B cell (primary cell): ENCODE measurements at regions not wholly inside any gene's neighbourhood (a gene's known extent, or its start where the extent isn't known, plus 50 kb on each side); places are given as distances from the start of the nearest gene placed in this dataset.

Experiments used
- ATAC-seq: fragments of 200-7000 bp; cut with Tn5 transposase; one replicate; pipeline ENCODE4 v1.10.0; 2021; ENCODE audit warnings: low read depth, mild to moderate bottlenecking, moderate number of reproducible peaks, moderate library complexity
- CTCF ChIA-PET: fragments of 350-600 bp; sonication (Branson Sonifier 250); formaldehyde crosslinking; loops from one replicate; lab custom pipeline; 2021; ENCODE audit warnings: antibody characterized with exemption, inconsistent platforms; lab: Charles Lee
- POLR2A ChIA-PET: fragments of 350-600 bp; sonication (Branson Sonifier 250); formaldehyde crosslinking; loops from one replicate; lab custom pipeline; 2021; ENCODE audit warnings: antibody characterized with exemption; lab: Charles Lee
- DNase-seq: peaks from one replicate; pipeline ENCODE4 v3.0.0; 2013
- H2AFZ ChIP-seq: 2 replicates; pipeline ENCODE4 v1.6.1; 2012; ENCODE audit warnings: mild to moderate bottlenecking, low read depth, low read length; ENCODE audit not compliant: insufficient read depth, poor library complexity, severe bottlenecking
- H3K27ac ChIP-seq, 2 donors: 1 replicate in 1 of 2; 2 replicates in 1 of 2; pipeline ENCODE4 v1.5.1; 2012 to 2013; ENCODE audit warnings: low read length in 2 of 2, mild to moderate bottlenecking in 2 of 2, moderate library complexity in 1 of 2
- H3K27me3 ChIP-seq, 4 experiments: fragments of 200-600 bp in 1 of 4; sonication (generic) in 1 of 4; replicated peaks in 1 of 4; 1 replicate in 2 of 4; 2 replicates in 2 of 4; pipeline versions ENCODE4 v1.6.1 to v1.7.0; 2013 to 2016; ENCODE audit warnings: low read length in 3 of 4, mild to moderate bottlenecking in 2 of 4, mixed read lengths in 1 of 4, moderate library complexity in 1 of 4; ENCODE audit not compliant: insufficient read depth in 4 of 4, control insufficient read depth in 3 of 4; ENCODE audit errors: control extremely low read depth in 1 of 4
- H3K36me3 ChIP-seq, 2 experiments: replicated peaks in 1 of 2; 1 replicate in 1 of 2; 2 replicates in 1 of 2; pipeline versions ENCODE4 v1.6.1 to v1.7.1; 2013; ENCODE audit warnings: low read length in 1 of 2; ENCODE audit not compliant: insufficient read depth in 2 of 2, control insufficient read depth in 1 of 2; ENCODE audit errors: control extremely low read depth in 1 of 2, extremely low read depth in 1 of 2
- H3K4me1 ChIP-seq, 2 donors: fragments of 200-600 bp in 1 of 2; sonication (generic) in 1 of 2; 1 replicate in 1 of 2; 2 replicates in 1 of 2; pipeline versions ENCODE4 v1.5.1 to v1.6.1; 2013 to 2017; ENCODE audit warnings: low read length in 2 of 2; ENCODE audit not compliant: control insufficient read depth in 2 of 2, insufficient read depth in 2 of 2
- H3K4me2 ChIP-seq: replicated peaks from 2 replicates; pipeline ENCODE3; 2012; ENCODE audit warnings: mild to moderate bottlenecking, low read depth, low read length; ENCODE audit not compliant: poor library complexity, severe bottlenecking
- H3K4me3 ChIP-seq, 5 experiments: fragments of 200-600 bp in 1 of 5; sonication (generic) in 1 of 5; 1 replicate in 3 of 5; 2 replicates in 2 of 5; pipeline versions ENCODE4 v1.5.1 to v1.7.0; 2011 to 2016; ENCODE audit warnings: low read length in 4 of 5, mild to moderate bottlenecking in 4 of 5, low read depth in 2 of 5, control low read depth in 1 of 5, moderate library complexity in 1 of 5; ENCODE audit not compliant: insufficient read depth in 1 of 5; ENCODE audit errors: control extremely low read depth in 1 of 5, extremely low read depth in 1 of 5
- H3K79me2 ChIP-seq: fragments of 200-600 bp; sonication (generic); one replicate; pipeline ENCODE4 v1.6.0; 2016; ENCODE audit warnings: low read length; ENCODE audit not compliant: control insufficient read depth, insufficient read depth
- H3K9ac ChIP-seq: fragments of 200-600 bp; sonication (generic); 2 replicates; pipeline ENCODE4 v1.6.1; 2017; ENCODE audit warnings: mild to moderate bottlenecking, low read length, moderate library complexity
- H3K9me3 ChIP-seq, 3 donors: one replicate each; pipeline versions ENCODE4 v1.6.1 to v1.7.1; 2013; ENCODE audit warnings: low read length in 2 of 3; ENCODE audit not compliant: control insufficient read depth in 2 of 3, insufficient read depth in 1 of 3; ENCODE audit errors: control extremely low read depth in 1 of 3
- H4K20me1 ChIP-seq: 2 replicates; pipeline ENCODE4 v1.6.0; 2012; ENCODE audit warnings: mild to moderate bottlenecking, low read length; ENCODE audit not compliant: insufficient read depth, control insufficient read depth, poor library complexity, severe bottlenecking
- H3K27ac Mint-ChIP-seq: one replicate; pipeline ENCODE4 v1.8.0; 2021; ENCODE audit warnings: mixed read lengths
- H3K27me3 Mint-ChIP-seq: one replicate; pipeline ENCODE4 v1.8.0; 2021; ENCODE audit warnings: mixed read lengths
- H3K4me1 Mint-ChIP-seq: one replicate; pipeline ENCODE4 v1.8.0; 2021; ENCODE audit warnings: mixed read lengths
- H3K4me3 Mint-ChIP-seq: one replicate; pipeline ENCODE4 v1.8.0; 2021; ENCODE audit warnings: mixed read lengths
- H3K9me3 Mint-ChIP-seq: one replicate; pipeline ENCODE4 v1.8.0; 2022; ENCODE audit warnings: mixed read lengths; ENCODE audit not compliant: insufficient read depth
- EZH2 ChIP-seq: IDR thresholded peaks from 2 replicates; pipeline ENCODE4 v1.6.1; 2012; ENCODE audit warnings: borderline replicate concordance, low read depth, mild to moderate bottlenecking, moderate library complexity, low read length; ENCODE audit not compliant: insufficient read depth, poor library complexity, severe bottlenecking
- WGBS: methylation state at CpG from one replicate; pipeline ENCODE4 v1.1.5; 2013; ENCODE audit warnings: missing lambda C conversion rate; ENCODE audit not compliant: insufficient coverage; 5-methylcytosine and 5-hydroxymethylcytosine counted together
- intact Hi-C: fragments of 100-400 bp; cut with micrococcal nuclease; formaldehyde crosslinking; loops from one replicate; pipeline ENCODE4 v1.10.0; 2022
- TF ChIP-seq, protein P1 (sequence below): fragments of 200-600 bp; IDR thresholded peaks from one replicate; pipeline ENCODE4 v1.8.0; 2022; ENCODE audit warnings: antibody characterized with exemption, mild to moderate bottlenecking

DNA sequence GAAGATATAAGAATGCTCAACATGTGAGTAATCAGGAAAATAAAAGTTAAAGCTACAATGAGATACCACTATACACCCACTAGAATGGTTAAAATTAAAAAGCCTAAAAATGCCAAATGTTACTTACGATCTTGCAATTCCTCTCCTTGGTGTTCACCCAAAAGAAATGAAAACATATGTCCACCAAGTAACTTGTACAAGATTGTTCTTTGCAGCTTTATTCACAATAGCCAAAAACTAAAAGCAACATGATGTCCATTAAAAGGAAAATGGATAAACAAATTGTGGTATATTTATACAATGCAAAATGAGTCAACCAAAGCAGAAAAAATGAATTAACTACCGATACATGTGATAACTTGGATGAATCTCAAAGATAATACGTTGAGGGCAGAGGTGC lies 301.6 kb upstream of the THBS1 start:
- Histone ChIP-seq H4K20me1 (no peaks in the 10 kb centered on the region), H3K4me1 (no peaks in the 10 kb centered on the region), H3K4me3 (no peak overlapping the region), H3K9ac (no peak overlapping the region), H2AFZ (no peak overlapping the region), H3K9me3 (peaks cover 0 to 3% (median 0%) of the 10 kb centered on the region in 3 donors), H3K36me3 (no peaks in the 10 kb centered on the region), H3K27me3 (peaks cover 0 to 2% (median 0%) of the 10 kb centered on the region in 4 experiments), H3K4me2 (no peak overlapping the region), H3K79me2 (no peaks in the 10 kb centered on the region), H3K27ac (no peak overlapping the region)
- no CpG with 5 or more reads among the region's 3 CpGs for WGBS
- ATAC-seq (no peak), DNase-seq (no peak)
- no peaks in the 10 kb centered on the region for H3K27me3 Mint-ChIP-seq
- no peaks in the 10 kb centered on the region for H3K4me1 Mint-ChIP-seq
- H3K9me3 Mint-ChIP-seq, result peaks cover 4% of the 10 kb centered on the region
- ChIA-PET POLR2A (no interaction called here), CTCF (no interaction called here)
- intact Hi-C loops, result no loop called here
- H3K4me3 Mint-ChIP-seq, result no peak overlapping the region
- TF ChIP-seq EZH2, result no peak
- TF ChIP-seq, protein P1, sequence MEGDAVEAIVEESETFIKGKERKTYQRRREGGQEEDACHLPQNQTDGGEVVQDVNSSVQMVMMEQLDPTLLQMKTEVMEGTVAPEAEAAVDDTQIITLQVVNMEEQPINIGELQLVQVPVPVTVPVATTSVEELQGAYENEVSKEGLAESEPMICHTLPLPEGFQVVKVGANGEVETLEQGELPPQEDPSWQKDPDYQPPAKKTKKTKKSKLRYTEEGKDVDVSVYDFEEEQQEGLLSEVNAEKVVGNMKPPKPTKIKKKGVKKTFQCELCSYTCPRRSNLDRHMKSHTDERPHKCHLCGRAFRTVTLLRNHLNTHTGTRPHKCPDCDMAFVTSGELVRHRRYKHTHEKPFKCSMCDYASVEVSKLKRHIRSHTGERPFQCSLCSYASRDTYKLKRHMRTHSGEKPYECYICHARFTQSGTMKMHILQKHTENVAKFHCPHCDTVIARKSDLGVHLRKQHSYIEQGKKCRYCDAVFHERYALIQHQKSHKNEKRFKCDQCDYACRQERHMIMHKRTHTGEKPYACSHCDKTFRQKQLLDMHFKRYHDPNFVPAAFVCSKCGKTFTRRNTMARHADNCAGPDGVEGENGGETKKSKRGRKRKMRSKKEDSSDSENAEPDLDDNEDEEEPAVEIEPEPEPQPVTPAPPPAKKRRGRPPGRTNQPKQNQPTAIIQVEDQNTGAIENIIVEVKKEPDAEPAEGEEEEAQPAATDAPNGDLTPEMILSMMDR, result no peak
- no peak overlapping the region for H3K27ac Mint-ChIP-seq

DNA sequence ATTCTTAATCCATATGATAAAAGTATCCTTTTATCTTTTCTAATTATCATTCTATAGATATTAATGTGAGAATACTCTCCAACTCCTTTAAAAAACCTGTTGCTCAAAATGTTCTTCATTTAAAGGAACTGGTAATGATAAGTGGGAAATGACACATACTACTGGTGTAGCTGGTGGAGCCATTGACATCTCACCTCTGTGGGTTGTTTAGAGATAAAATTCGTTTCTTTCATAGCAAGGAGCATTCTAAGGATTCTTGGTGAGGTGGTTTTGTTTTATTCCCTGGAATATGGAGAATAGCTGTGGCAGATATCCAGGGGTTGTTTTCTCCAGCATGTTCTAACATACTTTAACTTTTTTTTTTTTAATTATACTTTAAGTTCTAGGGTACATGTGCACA lies 299.8 kb upstream of the THBS1 start:
- CTCF ChIA-PET, result no interaction called here
- Histone ChIP-seq H3K27me3 (peaks cover 0 to 2% (median 0%) of the 10 kb centered on the region in 4 experiments), H3K36me3 (no peaks in the 10 kb centered on the region), H3K79me2 (no peaks in the 10 kb centered on the region), H3K4me3 (no peak overlapping the region), H3K4me1 (no peaks in the 10 kb centered on the region), H3K9me3 (peaks cover 0 to 3% (median 0%) of the 10 kb centered on the region in 3 donors), H3K27ac (no peak overlapping the region), H2AFZ (no peak overlapping the region), H3K9ac (no peak overlapping the region), H4K20me1 (no peaks in the 10 kb centered on the region), H3K4me2 (no peak overlapping the region)
- POLR2A ChIA-PET, result no interaction called here
- H3K27ac Mint-ChIP-seq, result no peak overlapping the region
- H3K4me3 Mint-ChIP-seq, result no peak overlapping the region
- H3K9me3 Mint-ChIP-seq, result peaks cover 4% of the 10 kb centered on the region
- DNase-seq (no peak), ATAC-seq (no peak)
- WGBS, result 71% methylated on average over 1 of the region's 1 CpG
- intact Hi-C loops, result no loop called here
- no peak for TF ChIP-seq EZH2
- TF ChIP-seq, protein P1, result no peak
- H3K4me1 Mint-ChIP-seq, result no peaks in the 10 kb centered on the region
- no peaks in the 10 kb centered on the region for H3K27me3 Mint-ChIP-seq
